Suppressor macrophage (primary cell): ENCODE measurements at regions not wholly inside any gene's neighbourhood (a gene's known extent, or its start where the extent isn't known, plus 50 kb on each side); places are given as distances from the start of the nearest gene placed in this dataset.
"Not testable (repeated sequence)": the region's sequence is repeated elsewhere in the genome, so short reads cannot be mapped to it uniquely, and the experiment has no call there.

Experiments used
- DNase-seq, 4 experiments: peaks; one replicate each; pipeline ENCODE4 v3.0.0-alpha.2; 2020 to 2022

GRCh38 chr21:5975719-5976118, 4545.7 kb upstream of the TPTE start:
- not testable (repeated sequence) for DNase-seq

- DNase-seq: not testable (repeated sequence)
Observed at GRCh38 chr21:5997586-5997985, 4523.8 kb upstream of the TPTE start.

GRCh38 chr21:6015422-6016057, 4505.8 kb upstream of the TPTE start:
- DNase-seq: not testable (repeated sequence)

GRCh38 chr21:6020460-6020859, 4500.9 kb upstream of the TPTE start:
- not testable (repeated sequence) for DNase-seq

- DNase-seq: not testable (repeated sequence)
Observed at GRCh38 chr21:6020953-6021716, 4500.2 kb upstream of the TPTE start.

GRCh38 chr21:6021717-6022270, 4499.6 kb upstream of the TPTE start:
- DNase-seq: not testable (repeated sequence)

- DNase-seq: not testable (repeated sequence)
Observed at GRCh38 chr21:6023331-6023730, 4498.1 kb upstream of the TPTE start.

GRCh38 chr21:6025139-6025538, 4496.2 kb upstream of the TPTE start:
- DNase-seq: not testable (repeated sequence)

- DNase-seq: not testable (repeated sequence)
Observed at GRCh38 chr21:6027497-6027896, 4493.9 kb upstream of the TPTE start.

GRCh38 chr21:6034124-6034678, 4487.2 kb upstream of the TPTE start:
- not testable (repeated sequence) for DNase-seq

- DNase-seq: not testable (repeated sequence)
Observed at GRCh38 chr21:6034820-6035473, 4486.4 kb upstream of the TPTE start.

- DNase-seq: not testable (repeated sequence)
Observed at GRCh38 chr21:6035474-6036155, 4485.8 kb upstream of the TPTE start.

- DNase-seq: not testable (repeated sequence)
Observed at GRCh38 chr21:6039224-6039623, 4482.2 kb upstream of the TPTE start.

- not testable (repeated sequence) for DNase-seq
Observed at GRCh38 chr21:6040095-6040494, 4481.3 kb upstream of the TPTE start.

- not testable (repeated sequence) for DNase-seq
Observed at GRCh38 chr21:6043430-6044275, 4477.7 kb upstream of the TPTE start.

- not testable (repeated sequence) for DNase-seq
Observed at GRCh38 chr21:6044695-6045094, 4476.7 kb upstream of the TPTE start.

- DNase-seq: not testable (repeated sequence)
Observed at GRCh38 chr21:6049930-6050329, 4471.5 kb upstream of the TPTE start.

- not testable (repeated sequence) for DNase-seq
Observed at GRCh38 chr21:6052109-6052508, 4469.3 kb upstream of the TPTE start.

- DNase-seq: not testable (repeated sequence)
Observed at GRCh38 chr21:6053145-6053544, 4468.2 kb upstream of the TPTE start.

GRCh38 chr21:6058997-6059396, 4462.4 kb upstream of the TPTE start:
- not testable (repeated sequence) for DNase-seq

GRCh38 chr21:6060054-6060681, 4461.2 kb upstream of the TPTE start:
- not testable (repeated sequence) for DNase-seq
